HepG2 (cell line): ENCODE measurements at regions not wholly inside any gene's neighbourhood (a gene's known extent, or its start where the extent isn't known, plus 50 kb on each side); places are given as distances from the start of the nearest gene placed in this dataset.

Experiments
- ATAC-seq: fragments of 200-7000 bp; cut with Tn5 transposase; 3 replicates; pipeline ENCODE4 v1.9.1; 2020; ENCODE audit warnings: mild to moderate bottlenecking, moderate library complexity
- BruUV-seq: library from RNA; stranded (reverse); fragments of 400-500 nt; replicated peaks from 2 replicates; lab custom pipeline; 2021; lab: Mats Ljungman, UMichigan
- CTCF ChIA-PET: fragments of 300-600 bp; formaldehyde crosslinking; extraction: SDS; loops from one replicate; lab custom pipeline; 2021; ENCODE audit warnings: low total read pairs, inconsistent platforms, low intra/inter-chr PET ratio; lab: Yijun Ruan, JAX
- POLR2A ChIA-PET: fragments of 350-600 bp; sonication (Branson Sonifier 250); formaldehyde crosslinking; loops from one replicate; lab custom pipeline; 2020; ENCODE audit warnings: antibody characterized with exemption, inconsistent platforms; lab: Yijun Ruan, JAX
- DNase-seq: peaks from one replicate; pipeline ENCODE4 v3.0.0-alpha.2; 2015; ENCODE audit warnings: low spot score
- FAIRE-seq: peaks from 3 replicates; lab custom pipeline; 2011; peaks lifted over from hg19 to GRCh38; lab: Jason Lieb, UNC
- H2AFZ ChIP-seq: one replicate; pipeline ENCODE4 v1.6.1; 2011; ENCODE audit warnings: low read length, inconsistent platforms
- H3K27ac ChIP-seq: fragments of 300-600 bp; 3 replicates; pipeline ENCODE4 v1.8.0; 2011; ENCODE audit warnings: mixed run types, mild to moderate bottlenecking, mixed read lengths, low read length, inconsistent platforms; ENCODE audit not compliant: insufficient read depth; ENCODE audit errors: extremely low read length
- H3K27me3 ChIP-seq, 2 experiments: fragments of 200-600 bp in 1 of 2; 2 replicates in 1 of 2; 3 replicates in 1 of 2; pipeline versions ENCODE4 v1.6.0 to v1.8.0; 2011; ENCODE audit warnings: low read length in 2 of 2, mild to moderate bottlenecking in 2 of 2, moderate library complexity in 2 of 2, inconsistent platforms in 1 of 2; ENCODE audit not compliant: insufficient read depth in 2 of 2, control insufficient read depth in 1 of 2
- H3K36me3 ChIP-seq, 2 experiments: fragments of 200-600 bp in 1 of 2; replicated peaks in 1 of 2; 2 replicates in 1 of 2; 3 replicates in 1 of 2; pipeline versions ENCODE4 v1.5.1 to v1.8.0; 2011; ENCODE audit warnings: low read length in 2 of 2, inconsistent platforms in 1 of 2; ENCODE audit not compliant: insufficient read depth in 2 of 2, control insufficient read depth in 1 of 2
- H3K4me1 ChIP-seq: 2 replicates; pipeline ENCODE4 v1.5.1; 2012; ENCODE audit warnings: low read length, inconsistent platforms; ENCODE audit not compliant: insufficient read depth
- H3K4me2 ChIP-seq: 2 replicates; pipeline ENCODE4 v1.6.0; 2011; ENCODE audit warnings: low read depth, low read length, inconsistent platforms
- H3K4me3 ChIP-seq, 3 experiments: fragments of 200-600 bp in 1 of 3; sonication (generic), shearing (Covaris generic) in 1 of 3; replicated peaks in 1 of 3; 2 replicates each; pipeline ENCODE4 v1.5.1; 2011 to 2016; ENCODE audit warnings: low read length in 3 of 3, inconsistent platforms in 2 of 3, low read depth in 2 of 3, mild to moderate bottlenecking in 2 of 3, control low read depth in 1 of 3, mixed read lengths in 1 of 3; ENCODE audit not compliant: insufficient read depth in 1 of 3
- H3K79me2 ChIP-seq: one replicate; pipeline ENCODE4 v1.6.1; 2011; ENCODE audit warnings: low read length, inconsistent platforms; ENCODE audit not compliant: insufficient read depth
- H3K9ac ChIP-seq: 2 replicates; pipeline ENCODE4 v1.6.0; 2011; ENCODE audit warnings: mild to moderate bottlenecking, low read depth, low read length, inconsistent platforms; ENCODE audit not compliant: insufficient read depth
- H3K9me3 ChIP-seq: 2 replicates; pipeline ENCODE4 v1.5.1; 2012; ENCODE audit warnings: mild to moderate bottlenecking, low read length
- H4K20me1 ChIP-seq: 2 replicates; pipeline ENCODE4 v1.6.0; 2011; ENCODE audit warnings: inconsistent platforms, mild to moderate bottlenecking, low read length, moderate library complexity; ENCODE audit not compliant: insufficient read depth
- AKAP8 ChIP-seq: sonication (generic); formaldehyde crosslinking; IDR thresholded peaks from 2 replicates; pipeline ENCODE4 v1.5.1; 2020; ENCODE audit warnings: mild to moderate bottlenecking, missing genetic modification reagents
- EZH2 ChIP-seq: conservative IDR thresholded peaks from 2 replicates; pipeline ENCODE4 v1.6.1; 2012; ENCODE audit warnings: mild to moderate bottlenecking, low read depth, low read length, moderate library complexity
- NFATC3 ChIP-seq: sonication (generic); formaldehyde crosslinking; IDR thresholded peaks from 2 replicates; pipeline ENCODE4 v1.5.1; 2020; ENCODE audit warnings: mild to moderate bottlenecking, missing genetic modification reagents
- ZNF256 ChIP-seq: sonication (generic); formaldehyde crosslinking; conservative IDR thresholded peaks from 2 replicates; pipeline ENCODE4 v1.4.0; 2020; ENCODE audit warnings: missing genetic modification reagents
- WGBS: methylation state at CpG from one replicate; pipeline ENCODE4 v1.1.6; 2017; ENCODE audit warnings: low lambda C conversion rate; 5-methylcytosine and 5-hydroxymethylcytosine counted together
- in situ Hi-C: cut with HindIII; loops from 2 replicates; pipeline ENCODE4 v1.10.0; 2017; ENCODE audit warnings: low pct_unique_long_range_greater_than_20kb; ENCODE audit not compliant: extremely low pct_ligation_motif_present
- intact Hi-C: fragments of 100-400 bp; cut with micrococcal nuclease; formaldehyde crosslinking; loops from one replicate; pipeline ENCODE4 v1.10.0; 2022; ENCODE audit not compliant: unreplicated experiment
- TF ChIP-seq, protein P1 (sequence below): sonication (generic); formaldehyde crosslinking; IDR thresholded peaks from 2 replicates; pipeline ENCODE4 v1.4.0; 2020; ENCODE audit warnings: missing genetic modification reagents
- TF ChIP-seq, protein P2 (sequence below): IDR thresholded peaks from 2 replicates; pipeline ENCODE4 v1.6.1; 2012; ENCODE audit warnings: low read depth, low read length, improper control_type of control experiment
- TF ChIP-seq, protein P3 (sequence below): sonication (generic); formaldehyde crosslinking; IDR thresholded peaks from 2 replicates; pipeline ENCODE4 v1.4.0; 2020; ENCODE audit warnings: mild to moderate bottlenecking, missing genetic modification reagents, borderline replicate concordance

DNA sequence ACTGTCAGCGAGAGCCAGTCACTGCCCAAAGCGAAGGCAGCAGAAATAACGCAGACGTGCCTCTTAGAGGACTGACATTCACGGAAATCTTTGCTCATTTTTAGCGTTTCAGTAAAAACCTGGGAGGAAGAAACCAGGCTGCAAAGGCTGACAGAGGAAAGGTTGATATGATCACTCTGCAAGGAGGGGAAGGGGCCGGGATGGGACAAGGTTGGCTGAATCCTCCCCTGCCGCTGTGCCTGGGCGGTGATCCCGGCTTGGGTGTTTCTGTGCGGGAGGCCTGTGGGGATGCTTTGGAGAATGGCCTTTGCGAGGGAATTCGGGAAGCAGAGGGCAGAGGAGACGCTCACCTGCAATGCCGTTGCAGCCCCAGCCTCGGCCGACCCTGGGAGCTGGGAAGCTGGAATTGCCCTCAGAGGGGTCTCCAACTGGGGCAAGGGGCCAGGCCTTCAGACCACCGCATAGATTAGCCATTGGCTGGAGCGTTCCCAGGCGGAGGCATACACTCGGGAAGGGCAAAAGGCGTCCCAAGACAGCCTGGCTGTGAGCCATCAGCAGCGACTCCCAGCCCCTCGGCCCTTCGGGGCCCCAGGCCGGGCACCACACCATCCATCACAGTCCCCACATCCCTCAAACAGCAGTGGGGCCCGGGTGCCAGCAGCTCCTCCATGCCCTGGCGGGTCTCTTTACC is 111.7 kb upstream of the GPC1 start:
- H3K27me3 ChIP-seq, result peaks cover 44 to 93% of the 10 kb centered on the region in 2 experiments
- H3K27ac ChIP-seq, result no peak overlapping the region
- H3K9me3 ChIP-seq, result no peaks in the 10 kb centered on the region
- no peak for ATAC-seq
- H2AFZ ChIP-seq, result no peak overlapping the region
- H4K20me1 ChIP-seq, result no peaks in the 10 kb centered on the region
- intact Hi-C loops, result no loop called here
- TF ChIP-seq, protein P1, sequence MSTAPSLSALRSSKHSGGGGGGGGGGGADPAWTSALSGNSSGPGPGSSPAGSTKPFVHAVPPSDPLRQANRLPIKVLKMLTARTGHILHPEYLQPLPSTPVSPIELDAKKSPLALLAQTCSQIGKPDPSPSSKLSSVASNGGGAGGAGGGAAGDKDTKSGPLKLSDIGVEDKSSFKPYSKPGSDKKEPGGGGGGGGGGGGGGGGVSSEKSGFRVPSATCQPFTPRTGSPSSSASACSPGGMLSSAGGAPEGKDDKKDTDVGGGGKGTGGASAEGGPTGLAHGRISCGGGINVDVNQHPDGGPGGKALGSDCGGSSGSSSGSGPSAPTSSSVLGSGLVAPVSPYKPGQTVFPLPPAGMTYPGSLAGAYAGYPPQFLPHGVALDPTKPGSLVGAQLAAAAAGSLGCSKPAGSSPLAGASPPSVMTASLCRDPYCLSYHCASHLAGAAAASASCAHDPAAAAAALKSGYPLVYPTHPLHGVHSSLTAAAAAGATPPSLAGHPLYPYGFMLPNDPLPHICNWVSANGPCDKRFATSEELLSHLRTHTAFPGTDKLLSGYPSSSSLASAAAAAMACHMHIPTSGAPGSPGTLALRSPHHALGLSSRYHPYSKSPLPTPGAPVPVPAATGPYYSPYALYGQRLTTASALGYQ (CRISPR knock-in tag), result no peak
- TF ChIP-seq EZH2 (peak; percentile 44; the same call in 1 of the 2 replicates), ZNF256 (CRISPR knock-in tag) (no peak)
- no peak for DNase-seq
- CTCF ChIA-PET, result no interaction called here
- H3K4me3 ChIP-seq, result no peak overlapping the region
- POLR2A ChIA-PET, result no interaction called here
- BruUV-seq, result no TSS peak
- no peak for FAIRE-seq
- in situ Hi-C loops, result no loop called here
- no peak overlapping the region for H3K9ac ChIP-seq
- H3K4me1 ChIP-seq, result no peaks in the 10 kb centered on the region
- H3K36me3 ChIP-seq, result no peaks in the 10 kb centered on the region
- H3K4me2 ChIP-seq, result no peak overlapping the region
- H3K79me2 ChIP-seq, result no peaks in the 10 kb centered on the region
- WGBS, result 34% methylated on average over 13 of the region's 28 CpGs

DNA sequence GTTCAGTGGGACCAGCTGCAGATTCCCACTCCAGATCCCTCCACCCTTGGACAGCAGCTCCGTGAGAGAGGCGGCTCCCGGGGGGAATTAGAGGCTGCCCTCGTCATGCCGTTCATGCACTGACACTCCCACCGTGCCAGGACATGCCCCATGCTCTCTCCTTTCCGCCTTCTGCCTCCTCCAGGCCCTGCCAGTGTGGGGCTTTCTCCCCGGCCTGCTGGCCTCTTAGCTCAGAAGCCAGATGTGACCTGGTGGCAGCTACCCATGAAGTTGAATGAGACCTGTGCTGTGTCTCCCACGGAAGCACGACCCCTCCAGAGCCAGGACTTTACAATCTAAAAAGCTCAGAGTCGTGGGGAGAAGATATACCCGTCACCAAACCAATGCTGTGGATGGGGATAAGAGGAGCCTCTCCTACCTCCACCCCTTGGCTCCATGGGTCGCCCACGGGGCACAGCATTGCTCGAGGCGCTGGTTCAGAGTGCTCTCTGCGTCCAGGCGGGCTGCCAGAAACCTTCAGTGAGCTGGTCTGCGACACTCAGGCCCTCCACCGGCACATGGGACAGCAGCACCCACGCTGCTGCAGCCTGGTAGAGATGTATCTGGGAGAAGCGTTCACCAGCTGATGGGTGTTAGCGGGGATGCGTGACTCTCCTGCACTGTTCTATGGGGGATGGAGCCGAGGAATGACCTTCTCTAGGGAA is 111.0 kb upstream of the GPC1 start:
- WGBS, result 6% methylated on average over 17 of the region's 25 CpGs
- DNase-seq (no peak), FAIRE-seq (no peak), ATAC-seq (no peak; the same call in 2 of the 3 replicates)
- BruUV-seq, result no TSS peak
- no peaks in the 10 kb centered on the region; the same call in 1 of the 2 replicates for H4K20me1 ChIP-seq
- ChIA-PET CTCF (no interaction called here), POLR2A (no interaction called here)
- no peak overlapping the region for H2AFZ ChIP-seq
- no peak overlapping the region for H3K4me3 ChIP-seq
- H3K4me1 ChIP-seq, result no peaks in the 10 kb centered on the region
- H3K4me2 ChIP-seq, result no peak overlapping the region
- in situ Hi-C loops (no loop called here), intact Hi-C loops (no loop called here)
- H3K36me3 ChIP-seq, result no peaks in the 10 kb centered on the region
- peaks cover 43 to 93% of the 10 kb centered on the region in 2 experiments for H3K27me3 ChIP-seq
- H3K27ac ChIP-seq, result no peak overlapping the region
- no peaks in the 10 kb centered on the region for H3K79me2 ChIP-seq
- H3K9me3 ChIP-seq, result no peaks in the 10 kb centered on the region
- H3K9ac ChIP-seq, result no peak overlapping the region
- TF ChIP-seq, protein P2, sequence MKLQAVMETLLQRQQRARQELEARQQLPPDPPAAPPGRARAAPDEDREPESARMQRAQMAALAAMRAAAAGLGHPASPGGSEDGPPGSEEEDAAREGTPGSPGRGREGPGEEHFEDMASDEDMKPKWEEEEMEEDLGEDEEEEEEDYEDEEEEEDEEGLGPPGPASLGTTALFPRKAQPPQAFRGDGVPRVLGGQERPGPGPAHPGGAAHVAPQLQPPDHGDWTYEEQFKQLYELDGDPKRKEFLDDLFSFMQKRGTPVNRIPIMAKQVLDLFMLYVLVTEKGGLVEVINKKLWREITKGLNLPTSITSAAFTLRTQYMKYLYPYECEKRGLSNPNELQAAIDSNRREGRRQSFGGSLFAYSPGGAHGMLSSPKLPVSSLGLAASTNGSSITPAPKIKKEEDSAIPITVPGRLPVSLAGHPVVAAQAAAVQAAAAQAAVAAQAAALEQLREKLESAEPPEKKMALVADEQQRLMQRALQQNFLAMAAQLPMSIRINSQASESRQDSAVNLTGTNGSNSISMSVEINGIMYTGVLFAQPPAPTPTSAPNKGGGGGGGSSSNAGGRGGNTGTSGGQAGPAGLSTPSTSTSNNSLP, result no peak
- TF ChIP-seq, protein P3, sequence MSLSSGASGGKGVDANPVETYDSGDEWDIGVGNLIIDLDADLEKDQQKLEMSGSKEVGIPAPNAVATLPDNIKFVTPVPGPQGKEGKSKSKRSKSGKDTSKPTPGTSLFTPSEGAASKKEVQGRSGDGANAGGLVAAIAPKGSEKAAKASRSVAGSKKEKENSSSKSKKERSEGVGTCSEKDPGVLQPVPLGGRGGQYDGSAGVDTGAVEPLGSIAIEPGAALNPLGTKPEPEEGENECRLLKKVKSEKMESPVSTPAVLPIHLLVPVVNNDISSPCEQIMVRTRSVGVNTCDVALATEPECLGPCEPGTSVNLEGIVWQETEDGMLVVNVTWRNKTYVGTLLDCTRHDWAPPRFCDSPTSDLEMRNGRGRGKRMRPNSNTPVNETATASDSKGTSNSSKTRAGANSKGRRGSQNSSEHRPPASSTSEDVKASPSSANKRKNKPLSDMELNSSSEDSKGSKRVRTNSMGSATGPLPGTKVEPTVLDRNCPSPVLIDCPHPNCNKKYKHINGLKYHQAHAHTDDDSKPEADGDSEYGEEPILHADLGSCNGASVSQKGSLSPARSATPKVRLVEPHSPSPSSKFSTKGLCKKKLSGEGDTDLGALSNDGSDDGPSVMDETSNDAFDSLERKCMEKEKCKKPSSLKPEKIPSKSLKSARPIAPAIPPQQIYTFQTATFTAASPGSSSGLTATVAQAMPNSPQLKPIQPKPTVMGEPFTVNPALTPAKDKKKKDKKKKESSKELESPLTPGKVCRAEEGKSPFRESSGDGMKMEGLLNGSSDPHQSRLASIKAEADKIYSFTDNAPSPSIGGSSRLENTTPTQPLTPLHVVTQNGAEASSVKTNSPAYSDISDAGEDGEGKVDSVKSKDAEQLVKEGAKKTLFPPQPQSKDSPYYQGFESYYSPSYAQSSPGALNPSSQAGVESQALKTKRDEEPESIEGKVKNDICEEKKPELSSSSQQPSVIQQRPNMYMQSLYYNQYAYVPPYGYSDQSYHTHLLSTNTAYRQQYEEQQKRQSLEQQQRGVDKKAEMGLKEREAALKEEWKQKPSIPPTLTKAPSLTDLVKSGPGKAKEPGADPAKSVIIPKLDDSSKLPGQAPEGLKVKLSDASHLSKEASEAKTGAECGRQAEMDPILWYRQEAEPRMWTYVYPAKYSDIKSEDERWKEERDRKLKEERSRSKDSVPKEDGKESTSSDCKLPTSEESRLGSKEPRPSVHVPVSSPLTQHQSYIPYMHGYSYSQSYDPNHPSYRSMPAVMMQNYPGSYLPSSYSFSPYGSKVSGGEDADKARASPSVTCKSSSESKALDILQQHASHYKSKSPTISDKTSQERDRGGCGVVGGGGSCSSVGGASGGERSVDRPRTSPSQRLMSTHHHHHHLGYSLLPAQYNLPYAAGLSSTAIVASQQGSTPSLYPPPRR, result no peak
- TF ChIP-seq AKAP8 (CRISPR knock-in tag) (no peak), NFATC3 (CRISPR knock-in tag) (no peak)
